Inflammatory macrophage (primary cell): ENCODE measurements at regions not wholly inside any gene's neighbourhood (a gene's known extent, or its start where the extent isn't known, plus 50 kb on each side); places are given as distances from the start of the nearest gene placed in this dataset.

ENCODE experiments used
- DNase-seq, 2 donors: peaks; one replicate each; pipeline ENCODE4 v3.0.0-alpha.2; 2020 to 2022

GRCh38 chr3:187931770-187932278 lies 186.6 kb upstream of the BCL6 start:
- DNase-seq, result no peak

GRCh38 chr3:187932530-187932929 lies 187.3 kb upstream of the BCL6 start:
- DNase-seq, result no peak

GRCh38 chr3:187935623-187936156 lies 190.4 kb upstream of the BCL6 start:
- peak; percentile 46 to 59 for DNase-seq

GRCh38 chr3:187936676-187937075 lies 191.4 kb upstream of the BCL6 start:
- DNase-seq, result no peak

GRCh38 chr3:187939891-187940290 lies 194.6 kb upstream of the BCL6 start:
- DNase-seq, result no peak

- DNase-seq, result no peak
Observed at GRCh38 chr3:187941135-187941847, 196.0 kb upstream of the BCL6 start.

GRCh38 chr3:187941848-187942194 lies 196.6 kb upstream of the BCL6 start:
- DNase-seq, result no peak

- DNase-seq, result no peak
Observed at GRCh38 chr3:187942658-187943241, 197.5 kb upstream of the BCL6 start.

GRCh38 chr3:187943677-187944389 lies 198.6 kb upstream of the BCL6 start:
- no peak for DNase-seq

GRCh38 chr3:187944390-187945179 lies 199.3 kb upstream of the BCL6 start:
- DNase-seq, result no peak

GRCh38 chr3:187945374-187945773 lies 200.1 kb upstream of the BCL6 start:
- DNase-seq, result no peak

- no peak for DNase-seq
Observed at GRCh38 chr3:187946163-187946691, 201.0 kb upstream of the BCL6 start.

- no peak for DNase-seq
Observed at GRCh38 chr3:187946981-187947380, 201.7 kb upstream of the BCL6 start.

- no peak for DNase-seq
Observed at GRCh38 chr3:187947927-187948682, 202.8 kb upstream of the BCL6 start.

GRCh38 chr3:187949093-187949820 lies 204.0 kb upstream of the BCL6 start:
- no peak for DNase-seq

- DNase-seq, result no peak
Observed at GRCh38 chr3:187950671-187951070, 203.3 kb upstream of the LPP start.

GRCh38 chr3:187951452-187952190 lies 202.3 kb upstream of the LPP start:
- DNase-seq, result peak; percentile 26 to 31

GRCh38 chr3:187952849-187953248 lies 201.1 kb upstream of the LPP start:
- no peak for DNase-seq

GRCh38 chr3:187954516-187954872 lies 199.5 kb upstream of the LPP start:
- peak; percentile 28 to 29 for DNase-seq

GRCh38 chr3:187954873-187955586 lies 198.9 kb upstream of the LPP start:
- DNase-seq, result peak; percentile 44 to 74
